ENCODE measurements at regions not wholly inside any gene's neighbourhood (a gene's known extent, or its start where the extent isn't known, plus 50 kb on each side); places are given as distances from the start of the nearest gene placed in this dataset.

DNA sequence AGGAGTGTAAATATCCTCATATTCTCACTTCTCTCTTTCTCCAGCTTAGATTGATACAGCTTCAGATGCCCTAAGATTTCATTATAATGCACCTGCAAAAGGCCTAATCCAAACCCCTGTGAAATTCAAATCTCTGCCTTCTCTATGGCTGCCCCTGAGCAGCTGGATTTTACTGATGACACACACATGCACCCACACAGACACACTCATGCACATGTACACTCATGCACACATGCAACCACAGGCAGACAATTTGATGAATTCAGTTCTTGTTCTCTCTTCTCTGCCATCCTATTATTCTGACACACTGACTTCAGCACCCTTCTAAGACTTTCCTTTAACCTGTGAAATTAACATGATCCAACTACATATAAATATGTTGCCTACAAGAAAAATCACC lies 563.2 kb downstream of the RNF144A start:
- TF ChIP-seq, protein P1, sequence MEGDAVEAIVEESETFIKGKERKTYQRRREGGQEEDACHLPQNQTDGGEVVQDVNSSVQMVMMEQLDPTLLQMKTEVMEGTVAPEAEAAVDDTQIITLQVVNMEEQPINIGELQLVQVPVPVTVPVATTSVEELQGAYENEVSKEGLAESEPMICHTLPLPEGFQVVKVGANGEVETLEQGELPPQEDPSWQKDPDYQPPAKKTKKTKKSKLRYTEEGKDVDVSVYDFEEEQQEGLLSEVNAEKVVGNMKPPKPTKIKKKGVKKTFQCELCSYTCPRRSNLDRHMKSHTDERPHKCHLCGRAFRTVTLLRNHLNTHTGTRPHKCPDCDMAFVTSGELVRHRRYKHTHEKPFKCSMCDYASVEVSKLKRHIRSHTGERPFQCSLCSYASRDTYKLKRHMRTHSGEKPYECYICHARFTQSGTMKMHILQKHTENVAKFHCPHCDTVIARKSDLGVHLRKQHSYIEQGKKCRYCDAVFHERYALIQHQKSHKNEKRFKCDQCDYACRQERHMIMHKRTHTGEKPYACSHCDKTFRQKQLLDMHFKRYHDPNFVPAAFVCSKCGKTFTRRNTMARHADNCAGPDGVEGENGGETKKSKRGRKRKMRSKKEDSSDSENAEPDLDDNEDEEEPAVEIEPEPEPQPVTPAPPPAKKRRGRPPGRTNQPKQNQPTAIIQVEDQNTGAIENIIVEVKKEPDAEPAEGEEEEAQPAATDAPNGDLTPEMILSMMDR (IDR thresholded peaks at IDR 0.05; ENCODE audit: low read depth, low read length, missing input control): no peak
- TF ChIP-seq NR2F2 (IDR thresholded peaks at IDR 0.05) (no peak), TAF1 (conservative IDR thresholded peaks at IDR 0.05) (no peak), YY1 (IDR thresholded peaks at IDR 0.05) (no peak), GABPA (IDR thresholded peaks at IDR 0.05 in 1 of 2, conservative IDR thresholded peaks at IDR 0.05 in 1 of 2) (no peak), EGR1 (IDR thresholded peaks at IDR 0.05; ENCODE audit: low read depth in 2 of 2) (no peak), JUND (IDR thresholded peaks at IDR 0.05) (no peak), SP1 (IDR thresholded peaks at IDR 0.05) (no peak), MAX (IDR thresholded peaks at IDR 0.05) (no peak)
